ENCODE measurements at regions not wholly inside any gene's neighbourhood (a gene's known extent, or its start where the extent isn't known, plus 50 kb on each side); places are given as distances from the start of the nearest gene placed in this dataset.
A peak's percentile ranks its signal among the peaks of the same experiment; 100 is the strongest.

DNA sequence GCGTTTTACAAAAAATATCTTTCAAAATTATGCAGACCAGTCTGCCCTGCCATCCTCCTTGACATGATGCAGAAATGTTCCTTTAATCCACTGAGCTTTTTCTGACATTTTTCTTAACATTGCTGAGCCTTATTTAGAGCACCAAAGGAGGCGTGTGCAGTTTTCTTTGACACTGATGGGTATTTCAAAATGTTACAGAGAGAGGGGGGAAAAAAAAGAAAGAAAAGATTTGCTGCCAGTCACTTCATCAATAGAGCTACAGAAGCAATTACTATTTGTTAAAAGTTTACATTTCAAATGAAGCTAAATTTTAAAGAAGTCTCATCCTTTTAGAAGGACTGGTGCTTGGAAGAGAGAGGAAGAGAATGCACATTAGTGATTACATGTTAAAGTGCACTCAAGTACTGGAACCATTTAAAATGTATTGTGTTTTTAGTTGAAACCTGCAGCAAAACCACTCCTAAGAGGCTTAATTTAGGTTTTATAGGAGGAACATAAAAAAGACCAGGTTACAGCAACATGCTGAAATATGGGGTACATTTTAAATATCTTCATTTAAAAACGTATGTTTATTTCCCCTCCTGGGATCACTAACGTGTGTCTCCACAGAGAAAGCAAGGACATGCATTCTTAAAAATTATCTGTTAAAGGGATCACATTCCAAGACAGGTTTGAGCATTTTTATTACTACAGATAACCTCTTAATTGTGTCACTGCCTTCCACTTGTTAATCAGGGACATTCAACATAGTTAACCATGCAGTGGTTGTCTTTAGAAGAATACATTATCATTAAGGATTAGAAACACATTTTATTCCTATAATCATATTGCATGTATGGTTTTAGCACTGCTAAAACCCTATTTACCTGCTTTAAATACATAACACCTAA lies 258.4 kb downstream of the MEIS1 start:
- TF ChIP-seq, protein P1, sequence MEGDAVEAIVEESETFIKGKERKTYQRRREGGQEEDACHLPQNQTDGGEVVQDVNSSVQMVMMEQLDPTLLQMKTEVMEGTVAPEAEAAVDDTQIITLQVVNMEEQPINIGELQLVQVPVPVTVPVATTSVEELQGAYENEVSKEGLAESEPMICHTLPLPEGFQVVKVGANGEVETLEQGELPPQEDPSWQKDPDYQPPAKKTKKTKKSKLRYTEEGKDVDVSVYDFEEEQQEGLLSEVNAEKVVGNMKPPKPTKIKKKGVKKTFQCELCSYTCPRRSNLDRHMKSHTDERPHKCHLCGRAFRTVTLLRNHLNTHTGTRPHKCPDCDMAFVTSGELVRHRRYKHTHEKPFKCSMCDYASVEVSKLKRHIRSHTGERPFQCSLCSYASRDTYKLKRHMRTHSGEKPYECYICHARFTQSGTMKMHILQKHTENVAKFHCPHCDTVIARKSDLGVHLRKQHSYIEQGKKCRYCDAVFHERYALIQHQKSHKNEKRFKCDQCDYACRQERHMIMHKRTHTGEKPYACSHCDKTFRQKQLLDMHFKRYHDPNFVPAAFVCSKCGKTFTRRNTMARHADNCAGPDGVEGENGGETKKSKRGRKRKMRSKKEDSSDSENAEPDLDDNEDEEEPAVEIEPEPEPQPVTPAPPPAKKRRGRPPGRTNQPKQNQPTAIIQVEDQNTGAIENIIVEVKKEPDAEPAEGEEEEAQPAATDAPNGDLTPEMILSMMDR (IDR thresholded peaks at IDR 0.05): no peak
- TF ChIP-seq EP300 (IDR thresholded peaks at IDR 0.05) (no peak), POLR2AphosphoS5 (IDR thresholded peaks at IDR 0.05) (peak in 1 of 2 donors; percentile 57), POLR2A (IDR thresholded peaks at IDR 0.05; ENCODE audit: low read depth) (no peak)

Data from esophagus muscularis mucosa (tissue), 4 donors.